K562 (cell line): ENCODE measurements at regions not wholly inside any gene's neighbourhood (a gene's known extent, or its start where the extent isn't known, plus 50 kb on each side); places are given as distances from the start of the nearest gene placed in this dataset.

Experiments used
- BRCA1 ChIP-seq, 2 experiments: fragments of 450-650 bp in 1 of 2; sonication (generic) in 1 of 2; formaldehyde crosslinking in 1 of 2; IDR thresholded peaks; 2 replicates each; pipeline versions ENCODE4 v1.5.0 to v1.6.1; 2017 to 2020; ENCODE audit warnings: mild to moderate bottlenecking in 1 of 2, missing genetic modification reagents in 1 of 2
- NRF1 ChIP-seq, 2 experiments: fragments of 450-650 bp; IDR thresholded peaks in 1 of 2; conservative IDR thresholded peaks in 1 of 2; 2 replicates each; pipeline ENCODE4 v1.6.1; 2014; ENCODE audit warnings: mild to moderate bottlenecking in 2 of 2
- POLR2A ChIP-seq: fragments of 450-650 bp; conservative IDR thresholded peaks from 2 replicates; pipeline ENCODE4 v1.6.1; 2016
- POLR2AphosphoS5 ChIP-seq: IDR thresholded peaks from 2 replicates; pipeline ENCODE4 v1.6.1; 2011; ENCODE audit warnings: mild to moderate bottlenecking, low read depth, low read length, moderate library complexity; ENCODE audit not compliant: control insufficient read depth, insufficient read depth
- SMAD3 ChIP-seq: fragments of 450-650 bp; formaldehyde crosslinking; conservative IDR thresholded peaks from 2 replicates; pipeline ENCODE4 v1.4.0; 2020; ENCODE audit warnings: mild to moderate bottlenecking
- TCF7 ChIP-seq: sonication (generic); IDR thresholded peaks from 2 replicates; pipeline ENCODE4 v1.6.1; 2016; ENCODE audit warnings: antibody characterized with exemption, borderline replicate concordance
- ZNF124 ChIP-seq: sonication (generic); formaldehyde crosslinking; IDR thresholded peaks from 2 replicates; pipeline ENCODE4 v1.8.1; 2022; ENCODE audit warnings: missing genetic modification reagents
- ZNF232 ChIP-seq: sonication (generic); formaldehyde crosslinking; IDR thresholded peaks from 2 replicates; pipeline ENCODE4 v1.8.0; 2022; ENCODE audit warnings: mild to moderate bottlenecking, missing genetic modification reagents
- TF ChIP-seq, protein P1 (sequence below): sonication (generic); formaldehyde crosslinking; IDR thresholded peaks from 2 replicates; pipeline ENCODE4 v1.8.0; 2022; ENCODE audit warnings: mild to moderate bottlenecking, missing genetic modification reagents
- TF ChIP-seq, protein P2 (sequence below), 2 experiments: fragments of 450-650 bp in 1 of 2; sonication (generic) in 1 of 2; formaldehyde crosslinking; conservative IDR thresholded peaks; 2 replicates each; pipeline versions ENCODE4 v1.4.0 to v1.8.1; 2020 to 2022; ENCODE audit warnings: mild to moderate bottlenecking in 1 of 2, missing genetic modification reagents in 1 of 2
- TF ChIP-seq, protein P3 (sequence below): fragments of 250-450 bp; sonication (Bioruptor Pico); IDR thresholded peaks from 2 replicates; pipeline ENCODE4 v1.5.0; 2020; ENCODE audit warnings: mild to moderate bottlenecking, borderline replicate concordance
- TF ChIP-seq, protein P4 (sequence below): sonication (generic); formaldehyde crosslinking; IDR thresholded peaks from 2 replicates; pipeline ENCODE4 v1.9.0; 2022; ENCODE audit warnings: mild to moderate bottlenecking, missing genetic modification reagents

DNA sequence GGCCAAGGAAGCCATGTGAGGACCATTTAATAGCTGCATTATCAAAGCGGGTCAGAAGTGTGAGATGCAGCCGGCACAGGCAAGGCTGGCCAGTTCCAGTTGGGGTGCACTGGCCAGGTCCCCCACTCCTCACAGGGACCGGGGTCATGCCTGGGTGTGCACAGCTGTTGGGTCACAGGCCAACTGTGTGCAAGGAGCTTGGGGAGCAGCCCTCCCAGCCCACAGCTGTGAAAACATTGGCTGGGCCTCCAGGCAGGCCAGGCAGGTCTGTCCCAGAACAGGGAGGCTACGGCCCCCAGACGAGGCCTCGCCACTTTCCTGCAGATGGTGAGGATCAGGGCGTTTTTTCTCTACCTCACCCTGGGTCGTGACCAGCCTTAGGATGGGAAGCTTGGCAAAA lies 521.0 kb downstream of the NTRK3 start:
- TF ChIP-seq POLR2AphosphoS5 (no peak), ZNF232 (CRISPR knock-in tag) (no peak), NRF1 (conservative IDR thresholded peaks at IDR 0.05 in 1 of 2, IDR thresholded peaks at IDR 0.05 in 1 of 2) (no peak), TCF7 (no peak), POLR2A (no peak), SMAD3 (CRISPR knock-in tag) (no peak), ZNF124 (CRISPR knock-in tag) (no peak), BRCA1 (IDR thresholded peaks at IDR 0.05) (no peak), BRCA1 (CRISPR knock-in tag; IDR thresholded peaks at IDR 0.05) (no peak)
- TF ChIP-seq, protein P1, sequence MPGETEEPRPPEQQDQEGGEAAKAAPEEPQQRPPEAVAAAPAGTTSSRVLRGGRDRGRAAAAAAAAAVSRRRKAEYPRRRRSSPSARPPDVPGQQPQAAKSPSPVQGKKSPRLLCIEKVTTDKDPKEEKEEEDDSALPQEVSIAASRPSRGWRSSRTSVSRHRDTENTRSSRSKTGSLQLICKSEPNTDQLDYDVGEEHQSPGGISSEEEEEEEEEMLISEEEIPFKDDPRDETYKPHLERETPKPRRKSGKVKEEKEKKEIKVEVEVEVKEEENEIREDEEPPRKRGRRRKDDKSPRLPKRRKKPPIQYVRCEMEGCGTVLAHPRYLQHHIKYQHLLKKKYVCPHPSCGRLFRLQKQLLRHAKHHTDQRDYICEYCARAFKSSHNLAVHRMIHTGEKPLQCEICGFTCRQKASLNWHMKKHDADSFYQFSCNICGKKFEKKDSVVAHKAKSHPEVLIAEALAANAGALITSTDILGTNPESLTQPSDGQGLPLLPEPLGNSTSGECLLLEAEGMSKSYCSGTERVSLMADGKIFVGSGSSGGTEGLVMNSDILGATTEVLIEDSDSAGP (CRISPR knock-in tag): no peak
- TF ChIP-seq, protein P2, sequence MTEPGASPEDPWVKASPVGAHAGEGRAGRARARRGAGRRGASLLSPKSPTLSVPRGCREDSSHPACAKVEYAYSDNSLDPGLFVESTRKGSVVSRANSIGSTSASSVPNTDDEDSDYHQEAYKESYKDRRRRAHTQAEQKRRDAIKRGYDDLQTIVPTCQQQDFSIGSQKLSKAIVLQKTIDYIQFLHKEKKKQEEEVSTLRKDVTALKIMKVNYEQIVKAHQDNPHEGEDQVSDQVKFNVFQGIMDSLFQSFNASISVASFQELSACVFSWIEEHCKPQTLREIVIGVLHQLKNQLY (CRISPR knock-in tag; conservative IDR thresholded peaks at IDR 0.05): no peak
- TF ChIP-seq, protein P3, sequence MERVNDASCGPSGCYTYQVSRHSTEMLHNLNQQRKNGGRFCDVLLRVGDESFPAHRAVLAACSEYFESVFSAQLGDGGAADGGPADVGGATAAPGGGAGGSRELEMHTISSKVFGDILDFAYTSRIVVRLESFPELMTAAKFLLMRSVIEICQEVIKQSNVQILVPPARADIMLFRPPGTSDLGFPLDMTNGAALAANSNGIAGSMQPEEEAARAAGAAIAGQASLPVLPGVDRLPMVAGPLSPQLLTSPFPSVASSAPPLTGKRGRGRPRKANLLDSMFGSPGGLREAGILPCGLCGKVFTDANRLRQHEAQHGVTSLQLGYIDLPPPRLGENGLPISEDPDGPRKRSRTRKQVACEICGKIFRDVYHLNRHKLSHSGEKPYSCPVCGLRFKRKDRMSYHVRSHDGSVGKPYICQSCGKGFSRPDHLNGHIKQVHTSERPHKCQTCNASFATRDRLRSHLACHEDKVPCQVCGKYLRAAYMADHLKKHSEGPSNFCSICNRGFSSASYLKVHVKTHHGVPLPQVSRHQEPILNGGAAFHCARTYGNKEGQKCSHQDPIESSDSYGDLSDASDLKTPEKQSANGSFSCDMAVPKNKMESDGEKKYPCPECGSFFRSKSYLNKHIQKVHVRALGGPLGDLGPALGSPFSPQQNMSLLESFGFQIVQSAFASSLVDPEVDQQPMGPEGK (CRISPR knock-in tag): no peak
- TF ChIP-seq, protein P4, sequence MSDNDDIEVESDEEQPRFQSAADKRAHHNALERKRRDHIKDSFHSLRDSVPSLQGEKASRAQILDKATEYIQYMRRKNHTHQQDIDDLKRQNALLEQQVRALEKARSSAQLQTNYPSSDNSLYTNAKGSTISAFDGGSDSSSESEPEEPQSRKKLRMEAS (CRISPR knock-in tag): no peak
